GM12872 (cell line): ENCODE measurements at regions not wholly inside any gene's neighbourhood (a gene's known extent, or its start where the extent isn't known, plus 50 kb on each side); places are given as distances from the start of the nearest gene placed in this dataset.

Experiments
- TF ChIP-seq, protein P1 (sequence below): IDR thresholded peaks from 3 replicates; pipeline ENCODE4 v1.5.1; 2011; ENCODE audit warnings: low read depth, mild to moderate bottlenecking, low read length, moderate library complexity; ENCODE audit not compliant: insufficient read depth

GRCh38 chr16:80029761-80030481 is 429.4 kb upstream of the MAF start:
- TF ChIP-seq, protein P1, sequence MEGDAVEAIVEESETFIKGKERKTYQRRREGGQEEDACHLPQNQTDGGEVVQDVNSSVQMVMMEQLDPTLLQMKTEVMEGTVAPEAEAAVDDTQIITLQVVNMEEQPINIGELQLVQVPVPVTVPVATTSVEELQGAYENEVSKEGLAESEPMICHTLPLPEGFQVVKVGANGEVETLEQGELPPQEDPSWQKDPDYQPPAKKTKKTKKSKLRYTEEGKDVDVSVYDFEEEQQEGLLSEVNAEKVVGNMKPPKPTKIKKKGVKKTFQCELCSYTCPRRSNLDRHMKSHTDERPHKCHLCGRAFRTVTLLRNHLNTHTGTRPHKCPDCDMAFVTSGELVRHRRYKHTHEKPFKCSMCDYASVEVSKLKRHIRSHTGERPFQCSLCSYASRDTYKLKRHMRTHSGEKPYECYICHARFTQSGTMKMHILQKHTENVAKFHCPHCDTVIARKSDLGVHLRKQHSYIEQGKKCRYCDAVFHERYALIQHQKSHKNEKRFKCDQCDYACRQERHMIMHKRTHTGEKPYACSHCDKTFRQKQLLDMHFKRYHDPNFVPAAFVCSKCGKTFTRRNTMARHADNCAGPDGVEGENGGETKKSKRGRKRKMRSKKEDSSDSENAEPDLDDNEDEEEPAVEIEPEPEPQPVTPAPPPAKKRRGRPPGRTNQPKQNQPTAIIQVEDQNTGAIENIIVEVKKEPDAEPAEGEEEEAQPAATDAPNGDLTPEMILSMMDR = no peak

DNA sequence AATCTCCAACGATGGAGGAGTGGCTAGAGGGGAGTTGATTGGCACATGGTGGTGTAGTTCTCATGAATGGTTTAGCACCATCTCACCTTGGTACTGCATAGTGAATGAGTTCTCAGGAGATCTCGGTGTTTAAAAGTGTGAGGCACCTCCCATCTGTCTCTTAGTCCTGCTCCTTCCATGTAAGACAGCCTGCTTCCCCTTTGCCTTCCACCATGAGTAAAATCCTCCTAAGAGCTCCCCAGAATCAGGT is 428.8 kb upstream of the MAF start:
- TF ChIP-seq, protein P1 = no peak

DNA sequence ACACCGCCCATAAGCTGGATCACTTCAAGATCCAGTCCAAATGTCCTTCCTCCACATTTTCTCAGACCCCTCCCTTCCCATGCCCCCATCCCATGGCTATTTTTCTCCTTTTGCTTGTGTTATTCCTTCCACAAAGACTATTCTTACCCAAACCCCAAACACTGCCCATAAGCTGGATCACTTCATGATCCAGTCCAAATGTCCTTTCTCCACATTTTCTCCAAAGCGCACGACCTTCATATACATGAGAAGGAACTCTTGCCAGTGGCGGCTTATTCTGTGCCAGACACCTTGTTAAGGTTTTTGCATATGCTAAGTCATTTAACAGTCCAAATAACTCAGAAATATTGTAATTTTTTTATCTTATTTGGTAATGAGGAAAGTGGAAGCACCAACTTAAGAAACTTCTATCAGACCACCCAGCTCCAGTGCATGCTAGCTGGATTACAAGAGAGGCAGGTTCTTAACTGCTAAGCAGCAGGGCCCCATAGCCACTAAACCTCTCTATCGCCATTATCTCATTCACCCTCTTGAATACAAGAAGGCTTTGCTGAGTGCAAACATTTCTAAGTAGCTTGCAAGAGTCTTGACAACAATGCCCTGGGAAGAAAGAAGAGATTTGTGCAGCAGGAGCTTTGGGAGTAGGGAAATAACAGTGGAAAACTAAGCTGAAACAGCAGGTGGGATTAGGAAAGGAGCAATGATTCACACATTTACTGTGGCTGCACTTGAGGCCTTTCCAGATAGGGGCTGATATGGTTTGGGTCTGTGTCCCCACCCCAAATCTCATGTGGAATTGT is 428.2 kb upstream of the MAF start:
- TF ChIP-seq, protein P1 = no peak

GRCh38 chr16:80027007-80027965 is 426.7 kb upstream of the MAF start:
- TF ChIP-seq, protein P1 = no peak

GRCh38 chr16:80025236-80025635 is 424.7 kb upstream of the MAF start:
- TF ChIP-seq, protein P1 = no peak

DNA sequence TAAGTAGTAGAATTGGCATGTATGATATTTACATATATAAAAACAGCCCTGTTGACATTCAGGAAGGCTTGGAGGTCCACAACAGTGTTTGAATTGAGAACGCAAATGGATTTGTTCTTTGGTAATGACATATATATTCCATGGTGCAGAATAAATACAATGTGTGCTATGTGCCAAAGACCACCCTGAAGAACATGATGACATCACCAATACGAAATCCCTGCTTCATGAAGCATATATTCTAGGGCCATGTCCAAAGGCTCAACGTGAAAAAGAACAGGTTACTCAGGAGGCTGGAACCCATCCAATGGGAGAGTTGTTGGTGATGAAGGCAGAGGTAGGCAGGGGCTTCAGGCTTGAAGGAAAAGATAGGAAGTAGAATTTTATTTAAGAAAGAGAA is 423.9 kb upstream of the MAF start:
- TF ChIP-seq, protein P1 = no peak

DNA sequence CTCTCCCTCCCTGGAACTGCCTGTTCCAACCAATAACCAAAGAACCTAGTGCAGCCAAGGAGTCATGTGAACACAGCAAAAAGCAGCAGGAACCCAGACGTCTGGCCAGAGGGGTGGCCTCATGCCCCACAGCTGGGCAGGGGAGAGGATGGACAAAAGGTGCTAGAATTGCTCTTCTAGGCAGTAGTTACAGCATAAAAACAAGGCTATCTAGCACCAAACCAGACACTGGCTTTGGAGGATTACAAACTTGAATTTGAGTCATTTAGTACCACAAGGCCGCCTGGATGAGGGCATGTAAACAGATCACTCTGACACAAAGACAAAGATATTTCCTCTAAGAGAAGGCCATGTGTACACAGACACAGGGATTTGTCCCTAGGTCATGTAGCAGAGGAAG is 423.3 kb upstream of the MAF start:
- TF ChIP-seq, protein P1 = no peak
